ENCODE measurements at regions not wholly inside any gene's neighbourhood (a gene's known extent, or its start where the extent isn't known, plus 50 kb on each side); places are given as distances from the start of the nearest gene placed in this dataset.

GRCh38 chr20:50379991-50380696 lies 130.0 kb upstream of the PTPN1 start:
- TF ChIP-seq CTCF (IDR thresholded peaks at IDR 0.05) (no peak), POLR2A (IDR thresholded peaks at IDR 0.05) (no peak)

All from lower leg skin (tissue), 3 donors.